Neuronal stem cell (in vitro differentiated cells): ENCODE measurements at regions not wholly inside any gene's neighbourhood (a gene's known extent, or its start where the extent isn't known, plus 50 kb on each side); places are given as distances from the start of the nearest gene placed in this dataset.

Source experiments
- DNase-seq: peaks from one replicate; pipeline ENCODE4 v3.0.0-alpha.2; 2013; ENCODE audit warnings: low spot score
- H2AFZ ChIP-seq: one replicate; pipeline ENCODE4 v1.6.1; 2013; ENCODE audit warnings: mild to moderate bottlenecking, low read length, inconsistent platforms
- H2AK5ac ChIP-seq: 2 replicates; pipeline ENCODE4 v1.6.1; 2013; ENCODE audit warnings: low read depth, mild to moderate bottlenecking, inconsistent platforms, low read length, moderate library complexity, mixed read lengths
- H2BK120ac ChIP-seq: 2 replicates; pipeline ENCODE4 v1.6.1; 2013; ENCODE audit warnings: low read depth, mild to moderate bottlenecking, inconsistent platforms, low read length, moderate library complexity, mixed read lengths
- H2BK12ac ChIP-seq: one replicate; pipeline ENCODE4 v1.6.1; 2013; ENCODE audit warnings: low read length, inconsistent platforms
- H2BK15ac ChIP-seq: 2 replicates; pipeline ENCODE4 v1.6.1; 2013; ENCODE audit warnings: mild to moderate bottlenecking, low read length, inconsistent platforms, mixed read lengths
- H2BK5ac ChIP-seq: one replicate; pipeline ENCODE4 v1.6.1; 2013; ENCODE audit warnings: inconsistent platforms, mild to moderate bottlenecking, low read length, moderate library complexity
- H3K14ac ChIP-seq: one replicate; pipeline ENCODE4 v1.6.1; 2013; ENCODE audit warnings: low read length, inconsistent platforms
- H3K18ac ChIP-seq: 2 replicates; pipeline ENCODE4 v1.6.1; 2013; ENCODE audit warnings: low read length, inconsistent platforms
- H3K23ac ChIP-seq: 2 replicates; pipeline ENCODE4 v1.6.1; 2013; ENCODE audit warnings: low read depth, mild to moderate bottlenecking, mixed read lengths, low read length, inconsistent platforms; ENCODE audit not compliant: poor library complexity
- H3K27ac ChIP-seq: replicated peaks from 3 replicates; pipeline ENCODE4 v1.5.1; 2013; ENCODE audit warnings: low read length, inconsistent platforms
- H3K27me3 ChIP-seq, 3 experiments: 2 replicates each; pipeline ENCODE4 v1.6.1; 2013; ENCODE audit warnings: low read length in 3 of 3, mild to moderate bottlenecking in 2 of 3, inconsistent platforms in 1 of 3, low read depth in 1 of 3, mixed read lengths in 1 of 3, moderate library complexity in 1 of 3; ENCODE audit not compliant: control insufficient read depth in 3 of 3, insufficient read depth in 3 of 3
- H3K36me3 ChIP-seq, 2 donors: replicated peaks in 1 of 2; 2 replicates each; pipeline ENCODE4 v1.6.1; 2013; ENCODE audit warnings: low read length in 2 of 2; ENCODE audit not compliant: control insufficient read depth in 2 of 2, insufficient read depth in 2 of 2
- H3K4ac ChIP-seq: 2 replicates; pipeline ENCODE4 v1.6.1; 2013; ENCODE audit warnings: inconsistent platforms, mild to moderate bottlenecking, low read length, moderate library complexity
- H3K4me1 ChIP-seq, 2 donors: 1 replicate in 1 of 2; 2 replicates in 1 of 2; pipeline ENCODE4 v1.6.1; 2013; ENCODE audit warnings: low read length in 2 of 2, low read depth in 1 of 2; ENCODE audit not compliant: control insufficient read depth in 2 of 2, insufficient read depth in 1 of 2
- H3K4me2 ChIP-seq: one replicate; pipeline ENCODE4 v1.6.1; 2013; ENCODE audit warnings: mild to moderate bottlenecking, low read length, inconsistent platforms; ENCODE audit not compliant: insufficient read depth, poor library complexity, severe bottlenecking
- H3K4me3 ChIP-seq, 2 donors: 2 replicates each; pipeline ENCODE4 v1.5.1; 2013; ENCODE audit warnings: low read length in 2 of 2, mild to moderate bottlenecking in 2 of 2, inconsistent platforms in 1 of 2, moderate library complexity in 1 of 2
- H3K79me1 ChIP-seq: one replicate; pipeline ENCODE4 v1.6.1; 2013; ENCODE audit warnings: low read depth, mild to moderate bottlenecking, inconsistent platforms, low read length, moderate library complexity
- H3K9ac ChIP-seq: one replicate; pipeline ENCODE4 v1.6.1; 2013; ENCODE audit warnings: mild to moderate bottlenecking, low read depth, low read length, inconsistent platforms; ENCODE audit not compliant: poor library complexity
- H3K9me3 ChIP-seq, 2 donors: replicated peaks in 1 of 2; 2 replicates each; pipeline versions ENCODE3 to v1.6.1; 2013; ENCODE audit warnings: low read length in 2 of 2, mild to moderate bottlenecking in 2 of 2, inconsistent platforms in 1 of 2, low read depth in 1 of 2, mixed read lengths in 1 of 2, moderate library complexity in 1 of 2; ENCODE audit not compliant: control insufficient read depth in 2 of 2, insufficient read depth in 1 of 2
- H4K8ac ChIP-seq: one replicate; pipeline ENCODE4 v1.6.1; 2013; ENCODE audit warnings: low read depth, mild to moderate bottlenecking, inconsistent platforms, low read length, moderate library complexity
- H4K91ac ChIP-seq: one replicate; pipeline ENCODE4 v1.6.1; 2013; ENCODE audit warnings: low read length, low read depth, mild to moderate bottlenecking, inconsistent platforms; ENCODE audit not compliant: poor library complexity
- WGBS, 2 donors: extraction: QIAGEN DNeasy Blood & Tissue Kit; methylation state at CpG; one replicate each; pipeline ENCODE4 v1.1.7; 2013; ENCODE audit warnings: missing lambda C conversion rate in 2 of 2, mixed read lengths in 1 of 2; ENCODE audit not compliant: insufficient read length in 2 of 2, insufficient replicate concordance in 1 of 2; ENCODE audit errors: extremely low coverage in 2 of 2; 5-methylcytosine and 5-hydroxymethylcytosine counted together

DNA sequence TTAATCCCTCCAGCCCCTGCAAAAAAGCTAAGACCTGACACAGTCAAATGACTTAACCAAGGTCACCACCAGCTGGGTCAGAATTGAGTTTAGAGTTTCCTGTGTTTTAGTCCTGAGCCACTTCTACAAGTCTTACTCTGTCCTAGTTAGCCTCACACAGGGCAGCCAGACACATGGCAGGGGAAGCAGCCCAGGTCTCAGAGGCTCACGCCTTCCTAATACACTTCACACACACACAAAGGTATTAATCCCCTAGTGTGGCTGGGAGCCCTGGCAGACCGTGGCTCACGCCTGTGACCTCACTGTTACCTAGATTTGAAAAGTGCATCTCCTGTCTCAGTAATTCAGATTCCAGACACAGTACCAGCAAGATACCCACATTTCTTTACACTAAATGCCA lies 77.4 kb upstream of the WWC1 start:
- Histone ChIP-seq H3K9ac (no peak overlapping the region), H3K79me1 (no peaks in the 10 kb centered on the region), H2AFZ (no peak overlapping the region), H4K91ac (no peak overlapping the region), H3K4me2 (no peak overlapping the region), H3K4me1 (peaks cover 4 to 7% of the 10 kb centered on the region in 2 donors), H2AK5ac (no peak overlapping the region), H3K23ac (no peak overlapping the region), H3K9me3 (no peaks in the 10 kb centered on the region), H3K27ac (no peak overlapping the region), H2BK120ac (no peak overlapping the region), H3K27me3 (no peaks in the 10 kb centered on the region), H3K4me3 (no peak overlapping the region), H3K18ac (no peak overlapping the region), H2BK12ac (no peak overlapping the region), H4K8ac (no peak overlapping the region), H2BK5ac (no peak overlapping the region), H3K36me3 (peaks cover 0 to 15% of the 10 kb centered on the region in 2 donors), H3K14ac (no peak overlapping the region), H3K4ac (no peak overlapping the region), H2BK15ac (no peak overlapping the region)
- no CpG with 5 or more reads among the region's 3 CpGs for WGBS, 2 donors
- no peak for DNase-seq

DNA sequence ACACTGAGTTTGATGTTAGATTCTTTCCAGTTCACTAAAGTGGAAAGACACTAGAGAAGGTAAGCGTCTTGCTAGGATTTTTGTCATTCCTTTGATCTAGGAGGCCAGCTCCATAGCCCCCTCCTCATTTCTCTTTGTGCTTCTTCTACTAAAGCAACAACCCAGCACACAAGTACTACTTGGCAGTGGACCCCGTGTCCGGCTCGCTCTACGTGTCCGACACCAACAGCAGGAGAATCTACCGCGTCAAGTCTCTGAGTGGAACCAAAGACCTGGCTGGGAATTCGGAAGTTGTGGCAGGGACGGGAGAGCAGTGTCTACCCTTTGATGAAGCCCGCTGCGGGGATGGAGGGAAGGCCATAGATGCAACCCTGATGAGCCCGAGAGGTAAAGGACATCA lies 76.6 kb upstream of the WWC1 start:
- Histone ChIP-seq H3K36me3 (peaks cover 0 to 16% of the 10 kb centered on the region in 2 donors), H2AFZ (no peak overlapping the region), H3K18ac (no peak overlapping the region), H2BK15ac (no peak overlapping the region), H3K14ac (no peak overlapping the region), H2BK12ac (no peak overlapping the region), H4K8ac (no peak overlapping the region), H3K79me1 (no peaks in the 10 kb centered on the region), H3K9ac (no peak overlapping the region), H2BK120ac (no peak overlapping the region), H3K4me2 (no peak overlapping the region), H4K91ac (no peak overlapping the region), H3K4me3 (no peak overlapping the region), H3K27me3 (no peaks in the 10 kb centered on the region), H3K27ac (no peak overlapping the region), H3K23ac (no peak overlapping the region), H2AK5ac (no peak overlapping the region), H3K4ac (no peak overlapping the region), H3K4me1 (peaks cover 1 to 4% of the 10 kb centered on the region in 2 donors), H2BK5ac (no peak overlapping the region), H3K9me3 (no peaks in the 10 kb centered on the region)
- DNase-seq, result no peak
- no CpG with 5 or more reads among the region's 13 CpGs for WGBS, 2 donors

GRCh38 chr5:168215646-168216045 lies 75.8 kb upstream of the WWC1 start:
- WGBS, 2 donors, result no CpG with 5 or more reads among the region's 7 CpGs
- H2BK15ac ChIP-seq, result no peak overlapping the region

DNA sequence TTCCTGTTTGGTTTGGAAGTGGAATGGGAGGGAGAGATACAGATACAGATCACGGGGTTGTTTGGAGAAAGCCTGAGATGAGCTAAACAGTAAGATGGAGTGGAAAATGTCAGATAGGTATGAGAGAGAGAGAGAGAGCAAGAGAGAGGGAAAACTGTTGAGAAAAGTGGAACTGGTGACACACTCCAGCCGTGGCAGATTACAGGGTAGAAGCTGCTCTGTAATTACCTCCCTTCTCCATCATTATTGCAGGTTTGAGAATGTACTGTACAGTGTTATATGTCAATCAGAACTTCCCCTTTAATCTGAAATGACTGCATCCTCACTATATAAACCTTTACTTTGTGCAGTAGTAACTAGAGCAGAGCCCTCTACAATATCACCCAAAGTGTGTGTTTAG lies 74.5 kb upstream of the WWC1 start:
- H4K91ac ChIP-seq, result no peak overlapping the region
- no peak overlapping the region for H3K4me2 ChIP-seq
- H3K27ac ChIP-seq, result no peak overlapping the region
- no peaks in the 10 kb centered on the region for H3K79me1 ChIP-seq
- H2BK5ac ChIP-seq, result no peak overlapping the region
- no peak overlapping the region for H3K18ac ChIP-seq
- no peak overlapping the region for H3K14ac ChIP-seq
- H3K4me3 ChIP-seq, result no peak overlapping the region
- H3K23ac ChIP-seq, result no peak overlapping the region
- no CpG with 5 or more reads among the region's 2 CpGs for WGBS, 2 donors
- no peak overlapping the region for H2BK15ac ChIP-seq
- no peak overlapping the region for H2BK12ac ChIP-seq
- peaks cover 0 to 16% of the 10 kb centered on the region in 2 donors for H3K36me3 ChIP-seq
- H3K9ac ChIP-seq, result no peak overlapping the region
- H3K9me3 ChIP-seq, result no peaks in the 10 kb centered on the region
- no peak for DNase-seq
- H3K4ac ChIP-seq, result no peak overlapping the region
- no peak overlapping the region for H4K8ac ChIP-seq
- H2AK5ac ChIP-seq, result no peak overlapping the region
- no peaks in the 10 kb centered on the region for H3K27me3 ChIP-seq
- no peak overlapping the region for H2AFZ ChIP-seq
- peaks cover 1 to 4% of the 10 kb centered on the region in 2 donors for H3K4me1 ChIP-seq
- no peak overlapping the region for H2BK120ac ChIP-seq

More at GRCh38 chr5:168215646-168216045, 75.8 kb upstream of the WWC1 start:
- Histone ChIP-seq H2AK5ac (no peak overlapping the region), H3K27me3 (no peaks in the 10 kb centered on the region), H3K23ac (no peak overlapping the region), H2BK120ac (no peak overlapping the region), H3K36me3 (peaks cover 0 to 16% of the 10 kb centered on the region in 2 donors), H3K27ac (no peak overlapping the region), H3K4me3 (no peak overlapping the region), H3K4me1 (peaks cover 1 to 4% of the 10 kb centered on the region in 2 donors), H3K18ac (no peak overlapping the region), H4K91ac (no peak overlapping the region), H2BK12ac (no peak overlapping the region), H4K8ac (no peak overlapping the region), H3K9ac (no peak overlapping the region), H2BK5ac (no peak overlapping the region), H3K4me2 (no peak overlapping the region), H3K14ac (no peak overlapping the region), H3K4ac (no peak overlapping the region), H3K9me3 (no peaks in the 10 kb centered on the region), H2AFZ (no peak overlapping the region), H3K79me1 (no peaks in the 10 kb centered on the region)
- DNase-seq, result no peak
